OCI-LY7 (cell line): ENCODE measurements at regions not wholly inside any gene's neighbourhood (a gene's known extent, or its start where the extent isn't known, plus 50 kb on each side); places are given as distances from the start of the nearest gene placed in this dataset.

ENCODE experiments used
- BruUV-seq: library from RNA; stranded (reverse); fragments of 400-500 nt; replicated peaks from 2 replicates; lab custom pipeline; 2021; lab: Mats Ljungman, UMichigan
- CTCF ChIA-PET: fragments of 300-600 bp; sonication (Branson Sonifier 250); formaldehyde crosslinking; loops from one replicate; lab custom pipeline; 2022; ENCODE audit warnings: antibody characterized with exemption; ENCODE audit not compliant: unreplicated experiment; lab: Charles Lee
- POLR2A ChIA-PET: fragments of 300-600 bp; sonication (Branson Sonifier 250); formaldehyde crosslinking; loops from one replicate; lab custom pipeline; 2022; ENCODE audit warnings: antibody characterized with exemption; lab: Charles Lee
- DNase-seq: peaks from one replicate; pipeline ENCODE4 v3.0.0-alpha.2; 2015; ENCODE audit warnings: low spot score
- H2AFZ ChIP-seq: fragments of 200-600 bp; sonication (generic), shearing (Covaris generic); 2 replicates; pipeline ENCODE4 v1.6.1; 2014; ENCODE audit warnings: mild to moderate bottlenecking, antibody characterized with exemption, low read length, moderate library complexity
- H3K27ac ChIP-seq: fragments of 200-600 bp; sonication (generic); 2 replicates; pipeline ENCODE4 v1.5.1; 2014; ENCODE audit warnings: mixed run types, low read depth, mild to moderate bottlenecking, moderate library complexity, low read length, inconsistent platforms; ENCODE audit not compliant: poor library complexity, severe bottlenecking
- H3K36me3 ChIP-seq: fragments of 200-600 bp; sonication (generic); 2 replicates; pipeline ENCODE4 v1.6.1; 2014; ENCODE audit warnings: mild to moderate bottlenecking, antibody characterized with exemption, low read length, moderate library complexity, mixed read lengths; ENCODE audit not compliant: insufficient read depth
- H3K4me1 ChIP-seq: fragments of 200-600 bp; sonication (generic); 2 replicates; pipeline ENCODE4 v1.5.1; 2014; ENCODE audit warnings: mild to moderate bottlenecking, low read length; ENCODE audit not compliant: insufficient read depth, poor library complexity, severe bottlenecking
- H3K4me2 ChIP-seq: fragments of 200-600 bp; sonication (generic); 2 replicates; pipeline ENCODE4 v1.6.1; 2014; ENCODE audit warnings: mild to moderate bottlenecking, low read length
- H3K4me3 ChIP-seq: fragments of 200-600 bp; sonication (generic); 2 replicates; pipeline ENCODE4 v1.5.1; 2014; ENCODE audit warnings: mild to moderate bottlenecking, low read depth, low read length; ENCODE audit not compliant: poor library complexity, severe bottlenecking
- H3K79me2 ChIP-seq: fragments of 200-600 bp; sonication (generic); 2 replicates; pipeline ENCODE4 v1.6.1; 2016; ENCODE audit warnings: low read depth, mild to moderate bottlenecking, low read length, moderate library complexity, mixed read lengths; ENCODE audit not compliant: insufficient read depth
- H3K9me2 ChIP-seq: fragments of 200-600 bp; sonication (generic); 2 replicates; pipeline ENCODE4 v1.6.1; 2016; ENCODE audit warnings: mild to moderate bottlenecking, low read length, mixed read lengths; ENCODE audit not compliant: insufficient read depth
- H3K9me3 ChIP-seq: fragments of 200-600 bp; sonication (generic); 2 replicates; pipeline ENCODE4 v1.6.1; 2014; ENCODE audit warnings: mild to moderate bottlenecking, mixed run types, low read length, mixed read lengths
- H4K20me1 ChIP-seq: fragments of 200-600 bp; sonication (generic); 2 replicates; pipeline ENCODE4 v1.6.1; 2014; ENCODE audit warnings: mild to moderate bottlenecking, antibody characterized with exemption, low read length, moderate library complexity, mixed read lengths; ENCODE audit not compliant: insufficient read depth
- CTCF ChIP-seq: fragments of 200-600 bp; sonication (generic); conservative IDR thresholded peaks from 2 replicates; pipeline ENCODE4 v1.5.1; 2014; ENCODE audit warnings: mild to moderate bottlenecking, antibody characterized with exemption, low read length, moderate library complexity, mixed read lengths
- EZH2phosphoT487 ChIP-seq: fragments of 200-600 bp; sonication (generic); IDR thresholded peaks from 2 replicates; pipeline ENCODE4 v1.6.1; 2018; ENCODE audit warnings: low read depth, borderline replicate concordance, mild to moderate bottlenecking, mixed run types, antibody characterized with exemption, low read length, moderate library complexity, mixed read lengths
- intact Hi-C: fragments of 100-400 bp; cut with micrococcal nuclease; formaldehyde crosslinking; loops from one replicate; pipeline ENCODE4 v1.10.0; 2022; ENCODE audit not compliant: unreplicated experiment

DNA sequence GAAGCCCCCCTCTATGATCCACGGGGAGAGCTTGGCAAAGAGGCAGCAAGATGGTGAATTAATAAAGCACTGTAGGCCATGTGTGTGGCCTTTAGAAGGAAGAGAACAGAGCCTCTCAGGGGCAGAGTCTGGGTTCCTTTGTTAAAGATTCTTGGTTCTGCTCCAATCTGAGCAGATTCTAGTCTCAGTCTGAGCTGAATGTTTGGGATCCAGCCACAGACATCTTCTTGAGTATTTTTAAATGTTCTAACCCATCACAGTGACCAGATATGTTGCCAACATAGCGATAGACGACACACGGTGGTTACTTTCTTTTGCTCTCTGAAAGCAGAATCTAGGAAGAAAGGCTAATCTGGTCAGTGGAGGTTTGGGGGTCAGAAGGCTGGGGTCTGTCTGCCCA, 147.5 kb upstream of the GPR12 start:
- no peaks in the 10 kb centered on the region for H3K79me2 ChIP-seq
- POLR2A ChIA-PET = no interaction called here
- no peak overlapping the region for H3K4me3 ChIP-seq
- TF ChIP-seq CTCF = no peak
- no peak for DNase-seq
- H3K36me3 ChIP-seq = no peaks in the 10 kb centered on the region
- no peak overlapping the region for H2AFZ ChIP-seq
- no peaks in the 10 kb centered on the region for H3K9me3 ChIP-seq
- H3K4me2 ChIP-seq = no peak overlapping the region
- BruUV-seq = no TSS peak
- CTCF ChIA-PET = no interaction called here
- H3K27ac ChIP-seq = no peak overlapping the region
- no peaks in the 10 kb centered on the region for H3K4me1 ChIP-seq
- intact Hi-C loops = no loop called here
- no peaks in the 10 kb centered on the region for H3K9me2 ChIP-seq
- no peaks in the 10 kb centered on the region for H4K20me1 ChIP-seq

DNA sequence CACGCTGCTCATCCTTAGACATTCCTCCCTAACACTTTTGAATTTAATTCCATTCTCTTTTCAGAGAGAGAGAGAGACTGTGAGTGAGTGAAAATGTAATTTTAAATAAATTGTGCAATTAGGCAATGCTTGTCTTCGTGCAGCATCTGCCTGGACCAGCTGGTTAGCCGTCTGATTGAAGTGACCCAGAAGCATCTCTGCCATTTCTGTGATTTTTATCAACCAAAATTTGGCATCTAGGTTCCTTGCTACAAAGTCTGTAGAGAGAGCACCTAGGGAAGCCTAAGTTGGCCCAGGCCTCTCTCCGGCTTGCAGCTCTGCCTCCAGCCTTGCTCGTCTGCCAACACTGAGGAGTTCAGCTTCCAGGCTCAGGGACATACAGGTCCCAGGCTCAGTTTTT, 138.6 kb upstream of the GPR12 start:
- no peak overlapping the region for H3K4me3 ChIP-seq
- H4K20me1 ChIP-seq = no peaks in the 10 kb centered on the region
- H3K9me3 ChIP-seq = no peaks in the 10 kb centered on the region
- no peaks in the 10 kb centered on the region for H3K9me2 ChIP-seq
- no peaks in the 10 kb centered on the region for H3K4me1 ChIP-seq
- TF ChIP-seq EZH2phosphoT487 = no peak
- TF ChIP-seq CTCF = no peak
- no peaks in the 10 kb centered on the region for H3K36me3 ChIP-seq
- POLR2A ChIA-PET = interaction anchor here (0.7 kb wide), 1 partner anchor 23 kb away, joined by 3 read pairs; no protein-coding TSS in a partner anchor
- no peak overlapping the region for H3K27ac ChIP-seq
- no TSS peak for BruUV-seq
- H3K79me2 ChIP-seq = no peaks in the 10 kb centered on the region
- intact Hi-C loops = no loop called here
- H3K4me2 ChIP-seq = no peak overlapping the region
- no peak overlapping the region for H2AFZ ChIP-seq
- no peak for DNase-seq
- CTCF ChIA-PET = no interaction called here

DNA sequence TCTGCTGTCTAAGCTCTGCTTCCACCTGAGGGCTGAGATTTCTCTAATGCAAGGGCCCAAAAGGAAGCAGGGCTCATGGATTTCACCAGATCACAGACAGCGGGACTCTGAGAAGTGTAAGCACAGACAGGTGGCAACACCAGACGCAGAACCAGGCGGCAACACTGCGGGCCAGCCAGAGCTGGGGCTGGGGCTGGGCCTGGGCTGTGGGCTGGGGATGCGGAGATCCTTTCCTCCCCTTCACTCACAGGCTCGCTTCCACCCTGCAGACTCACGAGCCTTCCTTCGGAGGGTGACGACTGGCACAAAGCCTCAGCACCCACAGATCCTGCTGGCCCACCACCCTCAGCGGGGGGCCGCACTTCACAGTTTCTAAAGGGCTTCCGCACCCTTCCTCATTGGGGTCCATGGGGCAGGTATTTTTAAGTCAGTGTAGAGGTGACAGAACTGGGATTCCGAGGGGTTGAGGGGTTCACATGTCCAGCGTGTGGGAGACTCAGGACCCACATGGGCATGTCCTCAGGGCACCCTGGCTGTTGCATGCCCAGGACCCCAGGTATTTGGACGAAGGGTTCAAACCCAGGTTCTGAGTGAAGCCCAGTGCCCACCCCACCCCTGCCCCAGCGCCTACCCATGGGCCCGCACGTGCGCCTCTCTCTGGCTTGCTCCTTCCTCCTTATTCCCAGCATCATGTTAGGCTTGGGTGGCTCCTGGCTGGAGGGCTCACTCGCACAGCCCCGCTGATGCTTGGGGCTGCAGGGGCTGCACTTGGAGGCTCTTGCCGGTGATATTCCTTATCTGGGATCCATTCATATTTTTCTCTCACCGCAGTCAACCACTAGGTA, 137.3 kb upstream of the GPR12 start:
- H3K4me3 ChIP-seq = no peak overlapping the region
- no peak overlapping the region for H3K4me2 ChIP-seq
- no peak overlapping the region for H2AFZ ChIP-seq
- intact Hi-C loops = no loop called here
- H3K36me3 ChIP-seq = no peaks in the 10 kb centered on the region
- H4K20me1 ChIP-seq = no peaks in the 10 kb centered on the region
- TF ChIP-seq EZH2phosphoT487 = no peak
- no peak for TF ChIP-seq CTCF
- H3K4me1 ChIP-seq = no peaks in the 10 kb centered on the region
- DNase-seq = no peak
- CTCF ChIA-PET = no interaction called here
- no peak overlapping the region for H3K27ac ChIP-seq
- POLR2A ChIA-PET = no interaction called here
- no peaks in the 10 kb centered on the region for H3K9me3 ChIP-seq
- H3K9me2 ChIP-seq = no peaks in the 10 kb centered on the region
- no peaks in the 10 kb centered on the region for H3K79me2 ChIP-seq
- BruUV-seq = no TSS peak
